Tibial nerve (tissue), 4 donors: ENCODE measurements at regions not wholly inside any gene's neighbourhood (a gene's known extent, or its start where the extent isn't known, plus 50 kb on each side); places are given as distances from the start of the nearest gene placed in this dataset.

ENCODE experiments used
- EP300 ChIP-seq, 2 donors: sonication (generic); formaldehyde crosslinking; IDR thresholded peaks; one replicate each; pipeline ENCODE4 v1.6.1; 2017; ENCODE audit warnings: antibody characterized with exemption in 2 of 2, mild to moderate bottlenecking in 1 of 2
- TF ChIP-seq, protein P1 (sequence below), 5 experiments: fragments of 200-600 bp in 3 of 5; fragments of 450-650 bp in 2 of 5; sonication (generic) in 3 of 5; IDR thresholded peaks; one replicate each; pipeline ENCODE4 v1.5.1; 2016 to 2019; ENCODE audit warnings: antibody characterized with exemption in 5 of 5, mild to moderate bottlenecking in 3 of 5, moderate library complexity in 2 of 5

DNA sequence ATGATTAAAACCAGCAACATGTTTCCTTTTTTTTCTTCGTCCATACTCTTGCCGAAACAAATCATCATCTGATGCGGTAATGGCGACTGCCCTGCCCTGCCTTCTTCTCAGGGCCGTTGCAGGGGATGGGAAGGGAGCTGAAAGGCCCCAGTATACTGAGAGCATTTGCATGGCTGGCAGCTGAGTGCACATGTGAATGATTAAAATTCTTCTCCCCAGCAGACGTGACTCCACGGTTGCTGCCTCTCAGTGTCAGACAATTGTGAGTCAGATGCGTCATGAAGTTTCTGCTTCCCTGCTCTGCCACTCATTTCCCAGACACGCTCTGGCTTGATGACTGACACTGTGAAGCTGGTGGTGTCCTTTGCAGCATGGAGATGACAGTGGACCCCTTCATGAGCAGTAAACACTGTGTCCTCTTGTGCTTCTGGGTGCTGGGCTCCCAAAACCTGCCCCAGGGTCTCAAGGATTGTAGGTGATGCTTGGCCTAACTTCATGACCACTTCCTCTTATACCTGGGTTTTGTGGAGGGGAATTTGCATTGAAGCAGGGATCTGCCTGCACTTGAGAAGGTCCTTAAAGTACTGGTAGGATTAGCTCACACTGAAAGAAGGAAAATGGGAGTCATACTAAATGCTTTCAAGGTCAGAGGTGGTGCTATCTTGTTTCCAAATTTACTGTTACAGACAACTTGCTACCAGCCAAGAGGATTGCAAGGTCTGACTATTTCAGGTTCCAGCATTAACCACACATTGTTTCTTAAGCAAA is 222.5 kb upstream of the COPS8 start:
- TF ChIP-seq, protein P1, sequence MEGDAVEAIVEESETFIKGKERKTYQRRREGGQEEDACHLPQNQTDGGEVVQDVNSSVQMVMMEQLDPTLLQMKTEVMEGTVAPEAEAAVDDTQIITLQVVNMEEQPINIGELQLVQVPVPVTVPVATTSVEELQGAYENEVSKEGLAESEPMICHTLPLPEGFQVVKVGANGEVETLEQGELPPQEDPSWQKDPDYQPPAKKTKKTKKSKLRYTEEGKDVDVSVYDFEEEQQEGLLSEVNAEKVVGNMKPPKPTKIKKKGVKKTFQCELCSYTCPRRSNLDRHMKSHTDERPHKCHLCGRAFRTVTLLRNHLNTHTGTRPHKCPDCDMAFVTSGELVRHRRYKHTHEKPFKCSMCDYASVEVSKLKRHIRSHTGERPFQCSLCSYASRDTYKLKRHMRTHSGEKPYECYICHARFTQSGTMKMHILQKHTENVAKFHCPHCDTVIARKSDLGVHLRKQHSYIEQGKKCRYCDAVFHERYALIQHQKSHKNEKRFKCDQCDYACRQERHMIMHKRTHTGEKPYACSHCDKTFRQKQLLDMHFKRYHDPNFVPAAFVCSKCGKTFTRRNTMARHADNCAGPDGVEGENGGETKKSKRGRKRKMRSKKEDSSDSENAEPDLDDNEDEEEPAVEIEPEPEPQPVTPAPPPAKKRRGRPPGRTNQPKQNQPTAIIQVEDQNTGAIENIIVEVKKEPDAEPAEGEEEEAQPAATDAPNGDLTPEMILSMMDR (IDR thresholded peaks at IDR 0.05): no peak
- TF ChIP-seq EP300 (IDR thresholded peaks at IDR 0.05): no peak
